T-helper 22 cell (primary cell): ENCODE measurements at regions not wholly inside any gene's neighbourhood (a gene's known extent, or its start where the extent isn't known, plus 50 kb on each side); places are given as distances from the start of the nearest gene placed in this dataset.

ENCODE experiments used
- DNase-seq: peaks from one replicate; pipeline ENCODE4 v3.0.0-alpha.2; 2020; ENCODE audit warnings: low read depth

DNA sequence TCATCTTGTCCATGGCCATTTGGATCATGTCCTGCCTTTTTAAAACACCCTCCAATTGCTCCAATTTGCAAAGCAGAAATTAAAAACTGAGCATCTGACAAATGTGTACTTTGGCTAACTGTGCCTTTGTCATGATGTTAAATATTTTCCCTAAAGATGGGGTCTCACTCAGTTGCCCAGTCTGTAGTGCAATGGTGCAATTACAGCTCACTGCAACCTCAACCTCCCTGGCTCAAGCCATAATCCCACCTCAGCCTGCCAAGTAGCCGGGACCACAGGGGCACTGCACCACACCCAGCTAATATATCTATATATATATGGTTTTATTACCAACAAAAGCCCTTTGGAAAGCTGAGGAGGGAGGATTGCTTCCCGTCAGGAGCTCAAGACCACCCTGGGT, 782.7 kb downstream of the UQCRFS1 start:
- no peak for DNase-seq

DNA sequence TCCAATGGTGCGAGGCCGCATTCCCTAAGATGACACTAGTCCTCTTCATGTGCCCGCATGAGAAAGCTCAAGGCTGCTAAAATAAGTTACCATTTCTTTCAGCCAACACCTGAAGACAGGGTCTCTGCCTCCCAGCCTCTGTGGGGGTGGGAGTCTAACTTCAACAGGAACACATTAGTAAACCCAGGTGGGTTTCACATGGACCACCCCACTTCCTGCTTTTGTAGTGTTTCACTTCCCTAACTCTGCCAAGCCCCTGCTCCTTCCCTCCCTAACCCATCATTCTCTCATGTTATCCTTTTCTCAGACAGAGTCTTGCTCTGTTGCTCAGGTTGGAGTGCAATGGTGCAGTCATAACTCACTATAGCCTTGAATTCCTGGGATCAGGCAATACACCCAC, 783.6 kb downstream of the UQCRFS1 start:
- no peak for DNase-seq

DNA sequence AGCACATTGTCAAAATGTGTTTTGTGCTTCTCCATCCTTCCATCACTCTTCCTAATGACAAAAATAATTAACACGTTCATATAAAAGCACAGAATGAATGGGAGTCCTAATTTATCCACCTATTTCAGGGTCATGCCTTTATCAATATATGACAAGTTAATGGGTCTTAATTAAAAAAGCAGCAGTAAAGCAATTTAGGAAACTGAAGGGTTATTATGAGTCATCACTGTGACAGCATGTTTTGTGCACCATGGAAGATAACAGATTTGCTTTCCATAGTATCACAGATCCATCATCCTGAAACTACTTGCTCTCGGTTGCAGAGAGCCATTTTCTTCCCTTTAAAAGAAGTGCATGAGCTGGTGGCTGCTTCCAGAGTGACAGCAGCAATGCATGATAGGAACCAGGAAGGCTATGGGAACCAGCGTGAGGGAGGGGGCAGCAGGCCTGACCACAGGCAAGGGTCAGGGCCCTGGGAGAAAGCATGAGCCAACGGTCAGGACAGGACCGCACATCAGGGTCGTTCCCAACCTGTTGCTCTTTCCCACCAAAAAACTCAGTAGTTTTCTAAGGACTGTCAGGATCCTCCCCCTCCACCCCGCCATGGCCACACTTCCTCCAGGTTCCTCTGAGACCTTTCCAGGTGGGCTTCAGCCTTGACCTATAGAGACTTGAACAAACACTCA, 784.1 kb downstream of the UQCRFS1 start:
- DNase-seq: no peak

DNA sequence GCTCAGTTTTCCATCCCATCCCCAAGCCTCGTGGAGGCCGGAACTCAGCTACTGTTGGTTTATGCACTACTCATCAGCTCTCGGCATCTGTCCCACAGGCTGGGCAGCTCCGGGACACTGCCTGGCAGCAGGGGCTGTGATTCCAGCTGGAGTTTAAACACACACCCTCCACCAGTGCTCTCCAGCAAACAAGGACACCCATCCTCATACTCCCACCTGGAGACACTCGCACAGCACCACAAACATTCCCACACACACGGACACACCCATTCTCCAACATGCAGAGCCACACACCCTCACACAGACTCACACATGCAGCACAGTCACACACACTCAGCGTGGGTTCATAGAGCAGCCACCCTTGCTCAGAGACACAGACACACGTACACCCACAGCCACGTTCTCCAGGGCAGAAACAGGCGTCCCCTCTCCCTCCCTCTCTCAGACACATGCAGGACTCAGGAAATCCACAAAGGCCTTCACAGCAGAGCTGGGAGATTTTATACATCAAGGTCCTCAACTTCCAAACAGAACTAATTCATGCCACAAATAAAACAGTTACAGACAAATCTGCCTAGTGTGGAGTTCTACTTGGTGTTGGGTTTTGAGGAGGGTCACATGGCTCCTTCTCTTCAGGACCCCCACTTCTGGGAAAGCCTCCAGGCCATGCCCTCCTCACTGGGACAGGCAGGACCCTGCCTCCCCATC, 785.4 kb downstream of the UQCRFS1 start:
- DNase-seq: no peak

DNA sequence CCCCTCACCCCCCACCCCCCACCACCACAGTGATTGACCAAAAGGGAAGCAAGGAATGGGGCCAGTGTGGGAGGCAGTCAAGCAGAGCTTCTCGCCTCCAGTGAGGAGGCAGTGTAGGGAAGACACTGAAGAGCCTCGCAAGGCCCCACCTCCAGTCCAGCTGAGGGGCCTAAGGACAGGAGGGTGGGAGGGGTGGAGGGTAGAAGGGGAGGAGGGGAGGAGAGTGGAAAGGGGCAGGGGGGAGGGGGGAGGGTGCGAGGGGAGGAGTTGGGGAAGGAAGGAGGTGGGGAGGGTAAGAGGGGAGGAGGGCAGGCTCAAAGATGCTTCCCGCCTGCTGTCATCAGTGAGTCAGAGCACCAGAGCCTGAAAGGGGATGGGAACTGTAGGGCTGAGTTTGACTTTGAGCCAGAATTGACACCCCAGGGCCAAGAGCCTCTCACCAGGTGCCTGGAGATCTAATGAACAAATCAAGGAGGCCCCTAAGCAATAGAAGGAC, 786.2 kb downstream of the UQCRFS1 start:
- DNase-seq: no peak

DNA sequence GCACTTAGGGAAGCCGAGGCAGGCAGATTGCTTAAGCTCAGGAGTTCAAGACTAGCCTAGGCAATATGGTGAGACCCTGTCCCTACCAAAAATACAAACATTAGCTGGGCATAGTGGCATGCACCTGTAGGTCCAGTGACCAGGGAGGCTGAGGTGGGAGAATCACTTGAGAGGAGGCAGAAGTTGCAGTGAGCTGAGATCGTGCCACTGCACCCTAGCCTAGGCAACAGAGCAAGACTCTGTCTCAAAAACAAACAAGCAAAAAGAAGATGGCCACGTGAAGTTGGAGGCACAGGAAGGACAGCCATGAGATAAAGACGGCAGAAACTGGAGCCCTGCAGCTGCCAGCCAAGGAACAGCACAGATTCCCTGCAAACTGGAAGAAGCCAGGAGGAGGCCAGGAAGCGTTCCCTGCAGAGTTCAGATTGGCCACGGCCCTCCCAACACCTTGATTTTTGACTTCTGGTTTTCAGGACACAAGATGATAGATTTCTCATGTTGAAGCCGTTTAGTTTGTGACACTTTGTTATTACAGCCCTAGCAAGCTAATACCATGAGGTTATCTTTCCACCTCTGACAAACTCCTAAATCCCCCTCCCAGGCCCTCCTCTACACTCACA, 786.7 kb downstream of the UQCRFS1 start:
- DNase-seq: no peak

DNA sequence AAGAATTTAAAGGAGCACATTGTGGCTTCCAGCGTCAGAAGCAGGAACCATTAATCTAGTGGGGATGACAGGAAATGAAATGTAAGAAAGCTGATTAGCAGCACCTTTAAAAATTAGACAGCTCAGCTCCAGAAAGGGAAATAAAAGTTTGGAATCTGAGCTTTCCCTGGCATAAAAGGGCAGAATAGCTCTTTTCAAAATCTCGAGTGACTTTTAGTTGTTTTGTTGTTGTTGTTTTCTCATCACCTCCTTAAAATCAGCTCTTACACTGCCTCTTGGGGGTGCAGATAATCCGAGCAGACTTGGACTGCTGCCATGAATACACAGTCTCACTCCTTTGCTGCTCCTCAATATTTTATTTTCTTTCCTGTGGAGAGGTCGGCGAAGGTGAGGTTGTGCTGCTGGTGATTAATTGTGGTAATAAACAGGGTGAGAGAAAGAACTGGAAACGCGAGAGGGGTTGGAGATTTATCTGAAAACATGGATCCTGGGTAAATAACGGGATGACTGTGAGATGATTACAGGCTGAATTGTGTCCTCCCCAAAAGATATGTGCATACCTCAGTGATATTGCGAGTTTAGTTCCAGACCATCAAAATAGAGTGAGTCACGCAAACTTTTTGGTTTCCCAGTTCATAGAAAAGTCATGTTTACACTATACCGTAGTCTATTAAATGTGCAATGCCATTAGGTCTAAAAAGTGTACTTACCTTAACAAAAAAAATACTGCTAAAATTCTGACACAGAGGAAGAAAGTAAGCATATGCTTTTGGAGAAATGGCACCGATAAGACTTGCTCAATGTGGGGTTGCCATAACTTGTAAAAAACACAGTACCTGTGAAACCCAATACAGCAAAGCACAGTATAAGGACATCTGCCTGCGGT, 787.7 kb downstream of the UQCRFS1 start:
- no peak for DNase-seq

DNA sequence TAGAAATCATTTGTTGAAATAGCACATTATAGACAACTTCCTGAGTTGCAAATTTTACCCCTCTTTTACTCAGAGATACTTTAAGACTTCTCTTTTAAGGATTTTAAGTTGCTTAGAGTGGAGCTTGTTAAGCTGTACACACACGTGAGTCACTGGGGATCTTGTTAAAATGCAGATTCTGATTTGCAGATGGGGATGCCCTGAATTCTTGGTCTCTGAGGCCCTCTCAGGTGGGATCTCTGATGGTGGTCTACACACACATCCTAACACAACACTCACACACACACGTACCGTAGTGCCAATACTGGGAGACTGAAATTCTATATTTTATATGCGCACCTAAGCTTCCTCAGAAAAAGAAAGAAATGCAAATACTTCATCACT, 788.3 kb downstream of the UQCRFS1 start:
- DNase-seq: no peak

DNA sequence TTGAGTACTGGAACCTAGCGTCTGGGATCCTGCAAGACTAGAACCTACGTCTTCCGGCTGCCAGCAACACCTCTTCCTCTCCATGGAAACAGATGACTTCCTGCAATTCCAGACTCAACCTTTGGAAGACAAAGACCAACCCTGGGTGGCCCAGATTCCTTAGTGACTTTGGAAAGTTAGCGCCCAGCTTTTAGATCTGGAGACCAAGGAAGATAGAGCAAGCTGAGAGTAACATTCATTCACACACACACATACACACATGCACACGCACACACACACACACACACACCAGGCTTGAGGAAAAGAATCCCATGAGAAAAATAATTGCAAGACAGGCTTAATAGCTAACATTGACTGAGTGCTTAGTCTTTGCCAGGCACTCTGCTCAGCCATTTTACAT, 788.9 kb downstream of the UQCRFS1 start:
- no peak for DNase-seq

DNA sequence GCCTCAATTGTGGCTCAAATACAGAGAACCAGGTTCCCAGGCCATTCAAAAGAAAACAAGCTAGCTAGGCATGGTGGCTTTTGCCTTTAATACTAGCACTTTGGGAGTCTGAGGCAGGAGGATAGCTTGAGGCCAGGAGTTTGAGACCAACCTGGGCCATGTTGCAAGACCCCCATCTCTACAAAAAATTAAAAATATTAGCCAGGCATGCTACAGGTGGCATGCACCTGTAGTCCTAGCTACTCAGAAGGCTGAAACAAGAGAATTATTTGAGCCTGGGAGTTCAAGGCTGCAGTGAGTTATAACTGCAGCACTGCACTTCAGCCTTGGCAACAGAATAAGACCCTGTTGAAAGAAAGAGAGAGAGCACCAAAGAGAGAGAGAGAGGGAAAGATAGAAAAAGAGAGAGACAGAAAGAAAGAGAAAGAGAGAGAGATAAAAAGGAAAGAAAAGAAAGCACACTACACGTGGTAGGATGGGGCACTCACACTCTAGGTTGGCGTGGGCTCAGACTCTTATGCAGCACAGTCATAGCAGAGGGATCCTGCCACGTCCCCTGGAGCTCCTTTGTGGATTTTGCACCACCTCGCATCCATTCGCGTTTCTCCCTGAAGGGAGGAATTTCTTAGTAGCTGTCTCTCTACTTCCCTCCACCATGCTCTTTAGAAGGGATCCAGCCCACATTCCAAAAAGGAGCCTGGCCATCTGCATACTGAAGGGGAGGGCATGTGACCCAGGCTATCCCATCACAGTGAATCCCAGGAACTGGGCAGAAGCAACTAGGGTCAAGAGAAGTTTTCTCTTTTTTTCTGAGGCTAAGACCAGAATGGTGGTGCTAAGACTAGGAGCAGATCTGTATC, 789.9 kb downstream of the UQCRFS1 start:
- no peak for DNase-seq

DNA sequence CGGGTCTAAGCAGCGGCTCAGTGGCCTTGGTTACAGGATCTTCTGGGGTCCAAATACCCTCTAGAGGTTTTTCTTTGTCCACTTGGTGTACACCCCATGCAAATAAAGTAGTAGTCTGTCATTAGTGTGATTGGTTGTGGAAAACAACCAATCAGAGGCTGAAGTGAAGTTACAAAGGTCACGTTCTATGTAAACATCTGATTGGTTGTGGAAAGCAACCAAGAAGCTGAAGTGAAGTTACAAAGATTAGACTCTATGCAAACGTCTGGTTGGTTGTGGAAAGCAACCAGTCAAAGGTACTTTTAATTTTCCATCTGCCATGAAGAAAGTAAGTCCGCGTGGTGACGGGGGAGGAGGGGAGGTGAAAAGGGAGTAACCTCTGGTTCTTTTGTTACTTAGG, 790.9 kb downstream of the UQCRFS1 start:
- no peak for DNase-seq

DNA sequence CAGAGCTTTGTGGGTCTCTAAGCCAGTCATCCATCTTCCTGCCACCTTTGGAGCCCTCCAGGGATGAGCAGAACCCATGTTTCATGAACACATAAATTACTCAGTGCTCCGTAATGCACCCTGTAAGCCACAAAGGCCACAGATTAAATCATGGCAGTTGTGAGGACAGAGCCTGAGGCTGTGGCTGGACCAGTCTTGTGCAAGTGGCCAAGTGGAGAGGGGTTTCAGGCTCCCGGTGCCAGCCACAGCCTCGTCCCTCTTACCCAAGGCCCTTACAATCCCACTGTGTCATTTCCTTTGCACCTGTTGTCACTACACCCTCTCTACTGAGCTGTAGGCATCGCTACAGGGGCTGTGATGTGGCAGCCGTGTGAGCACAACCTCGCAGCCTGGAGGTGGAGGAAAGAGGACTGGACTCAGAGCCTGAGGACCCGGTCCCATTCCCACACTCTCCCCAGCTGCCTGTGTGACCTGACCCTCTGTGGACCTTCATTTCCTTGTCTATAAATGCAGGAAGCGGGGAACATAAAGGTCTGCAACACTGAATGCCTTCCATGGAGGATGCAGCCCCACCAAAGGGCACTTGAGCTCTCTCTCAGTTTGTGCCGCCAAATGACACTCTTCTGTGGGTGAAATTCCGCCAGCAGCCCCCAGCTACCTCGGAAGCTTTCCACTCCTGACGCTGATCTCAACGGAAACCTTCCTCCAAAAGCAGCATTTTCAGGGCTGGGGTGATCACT, 792.0 kb downstream of the UQCRFS1 start:
- DNase-seq: no peak

DNA sequence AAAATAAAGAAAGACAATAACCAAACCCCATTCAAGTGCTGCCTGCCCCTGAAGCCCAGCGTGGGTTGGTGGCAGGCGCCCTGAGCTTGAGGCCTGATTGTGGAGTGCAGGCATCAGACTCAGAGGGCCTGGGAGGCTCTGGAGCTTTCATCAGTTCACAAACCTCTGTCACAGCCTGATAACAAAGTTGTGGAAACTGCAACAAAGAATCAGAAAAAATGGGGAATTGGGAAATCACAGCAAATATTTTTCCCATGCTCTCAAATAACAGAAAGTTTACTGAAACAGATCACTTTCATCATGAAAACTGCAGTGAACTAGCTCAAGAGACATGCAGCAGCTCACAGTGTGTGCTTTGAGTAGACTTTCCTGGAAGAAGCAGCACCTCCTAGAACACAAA, 793.6 kb downstream of the UQCRFS1 start:
- DNase-seq: no peak

DNA sequence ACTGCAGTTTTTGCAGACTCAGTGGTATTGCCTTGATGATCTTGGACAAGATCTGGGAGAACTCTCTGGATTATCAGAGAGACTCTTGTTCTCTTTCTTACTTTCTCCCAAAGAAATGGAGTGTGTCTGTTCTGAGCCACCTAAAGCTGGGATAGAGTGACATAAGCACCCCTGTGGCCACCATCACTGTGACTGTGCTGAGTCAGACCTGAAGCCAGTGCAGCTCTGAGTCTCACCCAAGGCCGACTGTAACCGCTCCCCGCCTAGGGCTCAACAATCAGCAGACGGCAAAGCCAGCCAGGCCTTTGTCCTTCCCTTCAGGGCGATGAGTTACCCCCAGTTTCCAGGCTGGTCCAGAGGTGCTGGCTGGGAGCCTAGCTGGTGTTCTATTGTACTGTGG, 795.6 kb downstream of the UQCRFS1 start:
- no peak for DNase-seq

DNA sequence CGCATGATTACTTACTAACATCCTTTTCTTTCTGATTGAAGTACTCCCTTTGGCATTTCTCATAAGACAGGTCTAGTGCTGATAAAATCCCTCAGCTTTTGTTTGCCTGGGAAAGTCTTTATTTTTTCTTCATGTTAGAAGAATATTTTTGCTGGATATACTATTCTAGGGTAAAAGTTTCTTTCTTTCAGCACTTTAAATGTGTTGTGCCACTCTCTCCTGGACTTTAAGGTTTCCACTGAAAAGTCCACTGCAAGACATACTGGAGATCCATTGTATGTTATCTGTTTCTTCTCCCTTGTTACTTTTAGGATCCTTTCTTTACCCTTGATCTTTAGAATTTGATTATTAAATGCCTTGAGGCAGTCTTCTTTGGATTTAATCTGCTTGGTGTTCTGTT, 796.7 kb downstream of the UQCRFS1 start:
- DNase-seq: no peak

DNA sequence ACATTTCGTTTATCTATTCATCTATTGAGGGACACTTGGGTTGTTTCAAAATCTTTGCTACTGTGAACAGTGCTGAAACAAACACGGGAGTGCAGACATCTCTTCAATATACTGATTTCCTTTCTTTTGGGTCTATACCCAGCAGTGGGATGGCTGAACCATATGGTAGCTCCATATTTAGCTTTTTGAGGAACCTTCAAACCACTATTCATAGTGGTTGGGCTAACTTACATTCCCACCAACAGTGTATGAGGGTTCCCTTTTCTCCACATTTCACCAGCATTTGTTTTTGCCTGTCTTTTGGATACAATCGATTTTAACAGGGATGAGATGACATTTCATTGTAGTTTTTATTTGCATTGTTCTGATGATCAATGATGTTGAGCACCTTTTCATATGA, 798.2 kb downstream of the UQCRFS1 start:
- DNase-seq: no peak

DNA sequence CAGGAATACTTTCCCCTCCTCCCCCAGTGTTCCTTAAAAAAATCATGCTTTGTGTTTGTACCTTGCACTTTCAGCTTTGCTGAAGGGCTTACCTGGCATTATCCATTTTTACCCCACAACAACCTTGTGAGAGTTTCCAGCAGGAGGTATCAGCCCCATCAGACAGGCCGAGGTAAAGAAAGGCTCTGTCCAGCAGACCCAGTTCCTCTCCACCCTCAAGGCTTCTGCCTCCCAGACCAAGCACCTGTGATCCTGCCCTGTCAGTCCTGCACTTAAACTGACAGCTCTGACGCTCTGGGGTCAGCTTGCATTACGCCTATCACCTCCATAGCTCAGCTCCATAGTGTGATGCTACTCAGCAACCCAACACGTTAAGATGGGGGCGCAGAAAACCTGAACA, 803.1 kb downstream of the UQCRFS1 start:
- no peak for DNase-seq

DNA sequence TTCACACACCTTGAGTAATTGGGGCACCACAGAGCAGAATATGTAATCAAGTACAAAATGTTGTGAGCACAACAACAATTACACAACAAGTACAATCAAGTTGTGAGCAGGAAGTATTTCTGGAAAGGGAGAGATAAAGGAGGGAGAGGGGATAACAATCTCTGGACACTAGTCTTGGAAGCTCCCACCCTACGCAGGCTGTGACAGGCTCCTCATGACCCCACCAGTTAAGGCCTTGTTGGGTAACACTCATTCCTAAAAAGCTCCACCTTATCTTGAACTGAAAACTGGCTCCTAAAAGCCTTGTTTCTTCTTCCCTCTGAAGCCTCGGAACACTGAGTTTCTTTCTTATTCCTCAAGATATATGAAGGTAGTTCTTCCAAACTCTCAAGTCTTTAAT, 806.0 kb downstream of the UQCRFS1 start:
- DNase-seq: no peak

DNA sequence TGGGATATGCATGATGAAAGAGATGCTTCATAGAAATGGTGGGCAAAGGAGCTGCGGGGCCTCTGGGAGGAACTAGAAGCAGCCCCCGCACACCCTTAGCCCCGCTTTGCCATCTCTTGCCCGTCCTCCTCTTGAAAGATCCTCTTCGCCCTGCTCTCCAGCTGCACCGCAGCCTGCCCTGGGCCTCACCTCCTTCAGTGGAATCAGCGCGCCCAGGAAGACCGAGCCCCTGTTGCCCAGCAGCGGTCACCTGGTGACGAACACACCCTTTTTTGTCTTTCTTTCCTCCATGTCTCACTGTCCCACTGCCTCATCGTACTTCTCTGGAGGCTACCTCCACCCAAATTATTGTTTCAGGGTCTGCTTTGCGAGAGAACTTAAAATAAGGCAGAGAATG, 807.6 kb downstream of the UQCRFS1 start:
- DNase-seq: no peak

DNA sequence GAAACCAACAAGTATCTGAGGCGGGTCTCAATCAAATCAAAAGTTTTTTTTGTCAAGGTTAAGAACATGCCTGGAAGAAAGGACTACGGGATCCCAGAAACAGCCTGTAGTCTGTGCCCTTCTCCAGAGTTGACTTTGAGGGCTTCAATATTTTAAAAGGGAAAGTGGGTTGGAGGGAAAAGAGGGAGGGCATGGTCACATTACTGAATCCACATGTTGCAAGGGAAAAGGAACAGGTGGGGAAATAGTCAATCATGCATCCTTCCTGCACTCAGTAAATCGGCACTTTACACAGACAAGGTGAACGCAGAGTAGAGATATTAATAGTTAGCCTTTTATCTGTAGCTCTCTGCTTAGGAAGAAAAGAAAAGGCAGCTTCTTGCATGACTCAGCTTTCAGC, 808.5 kb downstream of the UQCRFS1 start:
- DNase-seq: no peak

DNA sequence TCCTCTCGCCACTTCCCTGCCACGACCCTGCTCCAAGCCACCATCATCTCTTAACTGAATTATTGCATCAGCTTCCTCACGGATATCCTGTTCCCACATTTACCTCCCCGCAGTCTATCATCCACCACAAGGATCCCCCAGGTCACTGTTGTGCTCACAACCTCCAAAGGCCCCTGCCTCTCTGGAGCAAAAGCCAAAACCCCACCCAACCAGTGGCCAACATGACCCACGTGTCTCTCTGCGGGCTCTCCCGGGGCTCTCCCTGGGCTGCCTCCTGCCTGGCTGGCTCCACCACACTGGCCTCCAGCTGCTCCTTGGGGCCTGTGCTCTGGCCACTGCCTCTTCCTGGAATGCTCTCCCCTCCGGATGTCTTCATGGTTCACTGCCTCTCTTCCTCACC, 809.3 kb downstream of the UQCRFS1 start:
- DNase-seq: no peak
